ENCODE measurements at regions not wholly inside any gene's neighbourhood (a gene's known extent, or its start where the extent isn't known, plus 50 kb on each side); places are given as distances from the start of the nearest gene placed in this dataset.

- no peak for TF ChIP-seq REST (IDR thresholded peaks at IDR 0.05; ENCODE audit: low read depth)
- no peak for TF ChIP-seq TCF7L2 (IDR thresholded peaks at IDR 0.05; ENCODE audit: borderline replicate concordance, extremely low read depth, insufficient read depth, insufficient read length)
- no peak for TF ChIP-seq SRF (IDR thresholded peaks at IDR 0.05; ENCODE audit: low read depth)
- TF ChIP-seq ZNF274 (IDR thresholded peaks at IDR 0.05; ENCODE audit: low read depth, low read length), result no peak
- TF ChIP-seq SP1 (IDR thresholded peaks at IDR 0.05; ENCODE audit: low read depth), result no peak
- TF ChIP-seq POLR2A (IDR thresholded peaks at IDR 0.05; ENCODE audit: borderline replicate concordance, extremely low read depth, insufficient read depth, insufficient read length), result no peak
- no peak for TF ChIP-seq EZH2 (IDR thresholded peaks at IDR 0.05)
- TF ChIP-seq CEBPB (IDR thresholded peaks at IDR 0.05; ENCODE audit: low read depth), result no peak
These were observed 404.4 kb upstream of the ANO3 start (continued) for GRCh38 chr11:25927411-25927953.

GRCh38 chr11:25928076-25928475, 403.9 kb upstream of the ANO3 start:
- Histone ChIP-seq H3K27me3 (ENCODE audit: insufficient read depth, low read length) (no peaks in the 10 kb centered on the region), H3K4me1 (ENCODE audit: control insufficient read depth in 1 of 2, insufficient read depth in 2 of 2, low read length in 2 of 2) (no peaks in the 10 kb centered on the region), H4K20me1 (ENCODE audit: insufficient read depth) (no peaks in the 10 kb centered on the region), H3K79me2 (ENCODE audit: insufficient read depth, low read length) (no peaks in the 10 kb centered on the region), H3K9ac (ENCODE audit: low read length) (no peak overlapping the region), H3K9me3 (ENCODE audit: control insufficient read depth in 1 of 2, insufficient read depth in 1 of 2, low read depth in 1 of 2, low read length in 2 of 2) (peaks cover 9 to 16% of the 10 kb centered on the region in 2 experiments; a peak in 3 of 4 replicates), H2AFZ (ENCODE audit: low read depth, low read length, poor library complexity, severe bottlenecking) (no peak overlapping the region), H3K4me2 (ENCODE audit: low read length) (no peak overlapping the region), H3K27ac (ENCODE audit: low read depth, low read length) (no peak overlapping the region), H3K4me3 (replicated peaks in 1 of 2; ENCODE audit: low read depth in 1 of 2, low read length in 2 of 2) (no peak overlapping the region), H3K9me2 (ENCODE audit: insufficient read depth) (no peaks in the 10 kb centered on the region), H3K36me3 (ENCODE audit: control insufficient read depth in 1 of 2, insufficient read depth in 2 of 2, low read length in 2 of 2) (no peaks in the 10 kb centered on the region)
- POLR2A ChIA-PET, result no interaction called here
- intact Hi-C loops (cut with micrococcal nuclease), result no loop called here
- BruUV-seq (replicated peaks), result no TSS peak
- RAD21 ChIA-PET (ENCODE audit: low non-redundant PET in 1 of 2, low total read pairs in 2 of 2, uncharacterized antibody in 2 of 2, unreplicated experiment in 2 of 2), result no interaction called here
- ATAC-seq, result no peak
- CTCF ChIA-PET, result no interaction called here
- DNase-seq (ENCODE audit: low read depth, low spot score), result no peak
- no peak for TF ChIP-seq CEBPB (IDR thresholded peaks at IDR 0.05; ENCODE audit: low read depth)
- no peak for TF ChIP-seq SP1 (IDR thresholded peaks at IDR 0.05; ENCODE audit: low read depth)

Data from HCT116 (cell line).